Natural killer cell (primary cell): ENCODE measurements at regions not wholly inside any gene's neighbourhood (a gene's known extent, or its start where the extent isn't known, plus 50 kb on each side); places are given as distances from the start of the nearest gene placed in this dataset.

Source experiments
- ATAC-seq, 3 donors: fragments of 150-1000 bp in 2 of 3; fragments of 200-7000 bp in 1 of 3; cut with Tn5 transposase; 1 replicate in 1 of 3; 2 replicates in 2 of 3; pipeline ENCODE4 v1.10.0; 2021; ENCODE audit warnings: mild to moderate bottlenecking in 2 of 3, moderate library complexity in 2 of 3
- DNase-seq, 2 donors: peaks; one replicate each; pipeline versions ENCODE4 v3.0.0 to v3.0.0-alpha.2; 2013 to 2021; ENCODE audit warnings: mixed read lengths in 1 of 2
- H3K27ac ChIP-seq: one replicate; pipeline ENCODE4 v1.5.1; 2013; ENCODE audit warnings: mild to moderate bottlenecking, low read length
- H3K27me3 ChIP-seq: one replicate; pipeline ENCODE4 v1.6.1; 2013; ENCODE audit warnings: low read length; ENCODE audit not compliant: control insufficient read depth, insufficient read depth
- H3K36me3 ChIP-seq: one replicate; pipeline ENCODE4 v1.6.1; 2013; ENCODE audit warnings: low read length; ENCODE audit not compliant: control insufficient read depth, insufficient read depth
- H3K4me1 ChIP-seq: one replicate; pipeline ENCODE4 v1.6.1; 2013; ENCODE audit warnings: low read length; ENCODE audit not compliant: control insufficient read depth, insufficient read depth
- H3K4me3 ChIP-seq: one replicate; pipeline ENCODE4 v1.5.1; 2013; ENCODE audit warnings: low read length
- H3K9me3 ChIP-seq: one replicate; pipeline ENCODE4 v1.6.1; 2013; ENCODE audit warnings: low read length; ENCODE audit not compliant: control insufficient read depth, insufficient read depth
- H3K27ac Mint-ChIP-seq, 2 donors: one replicate each; pipeline ENCODE4 v1.8.0; 2022; ENCODE audit warnings: mild to moderate bottlenecking in 2 of 2, mixed read lengths in 2 of 2, moderate library complexity in 1 of 2
- H3K27me3 Mint-ChIP-seq, 2 donors: one replicate each; pipeline ENCODE4 v1.8.0; 2022; ENCODE audit warnings: low read depth in 2 of 2, mixed read lengths in 2 of 2
- H3K36me3 Mint-ChIP-seq: one replicate; pipeline ENCODE4 v1.8.0; 2022; ENCODE audit warnings: mixed read lengths
- H3K4me1 Mint-ChIP-seq, 2 donors: one replicate each; pipeline ENCODE4 v1.8.0; 2022; ENCODE audit warnings: mixed read lengths in 2 of 2
- H3K4me3 Mint-ChIP-seq: one replicate; pipeline ENCODE4 v1.8.0; 2022; ENCODE audit warnings: mild to moderate bottlenecking, moderate library complexity, mixed read lengths
- H3K9me3 Mint-ChIP-seq, 2 donors: one replicate each; pipeline ENCODE4 v1.8.0; 2022; ENCODE audit warnings: mixed read lengths in 2 of 2
- whole genome bisulfite sequencing: methylation state at CpG from one replicate; pipeline ENCODE4 v1.1.7; 2013; ENCODE audit warnings: missing lambda C conversion rate; ENCODE audit not compliant: insufficient coverage; 5-methylcytosine and 5-hydroxymethylcytosine counted together
- intact Hi-C: fragments of 100-400 bp; cut with micrococcal nuclease; formaldehyde crosslinking; loops from one replicate; pipeline ENCODE4 v1.14.2; 2022
- TF ChIP-seq, protein P1 (sequence below): fragments of 200-600 bp; IDR thresholded peaks from one replicate; pipeline ENCODE4 v1.8.0; 2022; ENCODE audit warnings: antibody characterized with exemption

DNA sequence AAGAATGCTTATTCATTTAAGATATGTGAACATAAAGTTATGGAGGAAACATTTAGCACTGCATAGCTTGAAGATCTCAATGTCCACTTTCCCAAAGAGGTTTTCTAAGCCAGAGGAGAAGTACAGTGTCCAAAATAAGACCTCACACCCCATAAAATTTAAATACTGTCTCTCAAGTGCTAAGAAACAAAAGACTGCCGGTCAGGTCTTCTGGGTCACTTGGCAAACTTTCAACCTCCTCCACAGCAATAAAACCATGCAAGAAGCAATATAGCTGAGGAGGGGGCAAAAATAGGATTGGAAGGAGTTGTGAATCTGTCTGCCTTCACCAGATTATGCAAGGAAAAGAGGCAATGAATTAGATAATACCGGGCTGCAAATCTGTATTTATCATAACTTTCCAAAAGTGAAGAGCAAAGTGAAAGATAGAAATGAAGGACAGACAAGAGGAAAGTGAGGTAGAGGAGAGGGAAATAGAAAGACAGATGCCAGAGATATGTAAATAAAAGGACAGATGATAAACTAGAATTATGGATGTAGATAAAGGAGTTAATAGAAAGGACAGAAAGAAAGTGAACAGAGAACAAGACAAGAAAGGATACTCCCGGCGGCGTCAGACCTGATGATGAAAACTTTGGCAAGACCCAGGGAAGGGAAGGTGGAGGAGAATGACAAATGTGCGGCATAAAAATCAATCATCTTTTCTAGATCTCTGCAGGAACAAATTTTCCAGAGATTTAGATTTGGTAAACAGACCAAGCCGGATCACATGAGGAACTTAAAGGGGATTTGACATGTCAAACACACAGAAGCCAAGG is 152.7 kb upstream of the FAM241A start:
- intact Hi-C loops: no loop called here
- no peaks in the 10 kb centered on the region for H3K4me1 ChIP-seq
- H3K36me3 ChIP-seq: no peaks in the 10 kb centered on the region
- no peaks in the 10 kb centered on the region for H3K27me3 ChIP-seq
- ATAC-seq: no peak
- no peaks in the 10 kb centered on the region for H3K27me3 Mint-ChIP-seq
- H3K4me1 Mint-ChIP-seq: no peaks in the 10 kb centered on the region
- H3K36me3 Mint-ChIP-seq: no peaks in the 10 kb centered on the region
- WGBS: 96% methylated on average over 6 of the region's 7 CpGs
- H3K27ac Mint-ChIP-seq: no peak overlapping the region
- DNase-seq: no peak
- no peak overlapping the region for H3K4me3 Mint-ChIP-seq
- TF ChIP-seq, protein P1, sequence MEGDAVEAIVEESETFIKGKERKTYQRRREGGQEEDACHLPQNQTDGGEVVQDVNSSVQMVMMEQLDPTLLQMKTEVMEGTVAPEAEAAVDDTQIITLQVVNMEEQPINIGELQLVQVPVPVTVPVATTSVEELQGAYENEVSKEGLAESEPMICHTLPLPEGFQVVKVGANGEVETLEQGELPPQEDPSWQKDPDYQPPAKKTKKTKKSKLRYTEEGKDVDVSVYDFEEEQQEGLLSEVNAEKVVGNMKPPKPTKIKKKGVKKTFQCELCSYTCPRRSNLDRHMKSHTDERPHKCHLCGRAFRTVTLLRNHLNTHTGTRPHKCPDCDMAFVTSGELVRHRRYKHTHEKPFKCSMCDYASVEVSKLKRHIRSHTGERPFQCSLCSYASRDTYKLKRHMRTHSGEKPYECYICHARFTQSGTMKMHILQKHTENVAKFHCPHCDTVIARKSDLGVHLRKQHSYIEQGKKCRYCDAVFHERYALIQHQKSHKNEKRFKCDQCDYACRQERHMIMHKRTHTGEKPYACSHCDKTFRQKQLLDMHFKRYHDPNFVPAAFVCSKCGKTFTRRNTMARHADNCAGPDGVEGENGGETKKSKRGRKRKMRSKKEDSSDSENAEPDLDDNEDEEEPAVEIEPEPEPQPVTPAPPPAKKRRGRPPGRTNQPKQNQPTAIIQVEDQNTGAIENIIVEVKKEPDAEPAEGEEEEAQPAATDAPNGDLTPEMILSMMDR: no peak
- H3K27ac ChIP-seq: no peak overlapping the region
- H3K9me3 ChIP-seq: no peaks in the 10 kb centered on the region
- no peak overlapping the region for H3K4me3 ChIP-seq
- H3K9me3 Mint-ChIP-seq: peaks cover 0 to 8% of the 10 kb centered on the region in 2 donors

DNA sequence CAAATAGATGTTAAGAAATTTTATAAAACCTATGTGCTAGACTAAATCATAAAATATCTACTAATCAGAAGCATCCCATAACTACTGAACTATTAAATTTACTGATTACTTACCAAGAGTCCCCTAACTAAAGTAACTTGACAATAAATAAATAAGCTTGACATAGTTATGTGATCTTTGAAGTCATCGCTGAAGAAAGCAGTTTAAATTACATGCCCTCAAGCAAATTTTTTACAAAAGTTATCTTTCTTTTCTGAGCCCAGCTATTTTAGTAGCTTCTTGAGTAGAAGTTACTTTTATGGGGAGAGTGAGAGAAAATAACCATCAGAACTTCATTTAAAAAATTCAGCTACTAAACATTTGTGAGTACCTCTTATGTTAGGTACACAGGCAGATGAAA is 150.9 kb upstream of the FAM241A start:
- H3K36me3 ChIP-seq: no peaks in the 10 kb centered on the region

DNA sequence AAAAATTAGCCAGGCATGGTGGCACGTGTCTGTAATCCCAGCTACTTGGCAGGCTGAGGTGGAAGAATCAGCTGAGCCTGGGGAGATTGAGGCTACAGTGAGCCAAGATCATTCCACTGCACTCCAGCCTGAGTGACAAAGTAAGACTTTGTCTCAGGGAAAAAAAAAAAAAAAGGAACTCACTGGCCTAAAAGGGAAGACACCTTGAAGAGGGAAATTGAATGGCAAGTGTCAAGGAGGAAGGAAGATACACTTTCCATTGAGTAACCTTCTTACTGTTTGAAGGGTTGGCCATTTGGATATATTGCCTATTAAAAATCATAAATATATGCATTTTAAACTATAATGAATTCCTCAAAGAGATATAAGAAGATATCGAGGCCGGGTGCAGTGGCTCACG is 147.5 kb upstream of the FAM241A start:
- WGBS: 91% methylated on average over 4 of the region's 4 CpGs
- no peaks in the 10 kb centered on the region for H3K9me3 ChIP-seq
- H3K4me3 Mint-ChIP-seq: no peak overlapping the region
- no peaks in the 10 kb centered on the region for H3K36me3 Mint-ChIP-seq
- no peak overlapping the region for H3K27ac Mint-ChIP-seq
- intact Hi-C loops: no loop called here
- no peaks in the 10 kb centered on the region for H3K4me1 Mint-ChIP-seq
- no peaks in the 10 kb centered on the region for H3K36me3 ChIP-seq
- TF ChIP-seq, protein P1: no peak
- no peak overlapping the region for H3K4me3 ChIP-seq
- DNase-seq (no peak), ATAC-seq (no peak)
- H3K27me3 ChIP-seq: no peaks in the 10 kb centered on the region
- H3K9me3 Mint-ChIP-seq: peaks cover 8 to 9% of the 10 kb centered on the region in 2 donors
- H3K27ac ChIP-seq: no peak overlapping the region
- no peaks in the 10 kb centered on the region for H3K4me1 ChIP-seq
- H3K27me3 Mint-ChIP-seq: no peaks in the 10 kb centered on the region

More for the DNA sequence above, 150.9 kb upstream of the FAM241A start:
- 100% methylated on average over 1 of the region's 1 CpG for WGBS
- intact Hi-C loops: no loop called here
- no peak overlapping the region for H3K4me3 Mint-ChIP-seq
- H3K9me3 ChIP-seq: no peaks in the 10 kb centered on the region
- no peaks in the 10 kb centered on the region for H3K4me1 Mint-ChIP-seq
- H3K36me3 Mint-ChIP-seq: no peaks in the 10 kb centered on the region
- H3K27ac Mint-ChIP-seq: no peak overlapping the region
- TF ChIP-seq, protein P1: no peak
- no peaks in the 10 kb centered on the region for H3K27me3 ChIP-seq
- DNase-seq (no peak), ATAC-seq (no peak)
- H3K27ac ChIP-seq: no peak overlapping the region
- H3K4me3 ChIP-seq: no peak overlapping the region
- H3K4me1 ChIP-seq: no peaks in the 10 kb centered on the region
- H3K9me3 Mint-ChIP-seq: peaks cover 5 to 12% of the 10 kb centered on the region in 2 donors
- H3K27me3 Mint-ChIP-seq: no peaks in the 10 kb centered on the region

DNA sequence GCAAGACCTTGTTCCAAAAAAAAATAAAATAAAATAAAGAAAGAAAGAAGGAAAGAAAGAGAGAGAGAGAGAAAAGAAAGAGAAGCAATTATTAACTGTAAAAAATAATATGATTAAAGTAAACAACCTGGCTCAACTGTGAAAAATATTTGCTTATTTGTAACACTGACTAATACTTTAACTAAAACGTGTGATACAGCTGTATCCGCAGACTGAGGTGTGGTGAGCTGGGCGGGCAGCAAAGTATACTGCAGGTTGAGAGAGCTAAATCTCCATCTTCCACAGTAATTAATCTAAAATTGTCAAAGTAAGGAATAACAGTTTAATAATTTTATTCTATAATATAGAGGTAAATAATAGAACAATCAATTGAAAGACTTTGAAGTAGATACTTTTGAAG is 145.5 kb upstream of the FAM241A start:
- DNase-seq (no peak), ATAC-seq (no peak)
- Mint-ChIP-seq H3K4me1 (no peaks in the 10 kb centered on the region), H3K9me3 (peaks cover 6 to 8% of the 10 kb centered on the region in 2 donors), H3K36me3 (no peaks in the 10 kb centered on the region), H3K4me3 (no peak overlapping the region), H3K27me3 (no peaks in the 10 kb centered on the region), H3K27ac (no peak overlapping the region)
- intact Hi-C loops: no loop called here
- no peaks in the 10 kb centered on the region for H3K27me3 ChIP-seq
- no peaks in the 10 kb centered on the region for H3K4me1 ChIP-seq
- H3K9me3 ChIP-seq: no peaks in the 10 kb centered on the region
- TF ChIP-seq, protein P1: no peak
- 83% methylated on average over 1 of the region's 3 CpGs for WGBS
- H3K4me3 ChIP-seq: no peak overlapping the region
- H3K36me3 ChIP-seq: no peaks in the 10 kb centered on the region
- no peak overlapping the region for H3K27ac ChIP-seq
